ENCODE measurements at regions not wholly inside any gene's neighbourhood (a gene's known extent, or its start where the extent isn't known, plus 50 kb on each side); places are given as distances from the start of the nearest gene placed in this dataset.

- no peak for TF ChIP-seq EP300 (IDR thresholded peaks at IDR 0.05; ENCODE audit: borderline replicate concordance)
- TF ChIP-seq YY1 (IDR thresholded peaks at IDR 0.05; ENCODE audit: low read depth), result no peak
- no peak for TF ChIP-seq NFIC (IDR thresholded peaks at IDR 0.05)
- no peak for TF ChIP-seq CREB1 (IDR thresholded peaks at IDR 0.05; ENCODE audit: low read depth)
Measured at GRCh38 chr21:23982546-23982945, 1624.7 kb downstream of the MRPL39 start.
